ENCODE measurements at regions not wholly inside any gene's neighbourhood (a gene's known extent, or its start where the extent isn't known, plus 50 kb on each side); places are given as distances from the start of the nearest gene placed in this dataset.

DNA sequence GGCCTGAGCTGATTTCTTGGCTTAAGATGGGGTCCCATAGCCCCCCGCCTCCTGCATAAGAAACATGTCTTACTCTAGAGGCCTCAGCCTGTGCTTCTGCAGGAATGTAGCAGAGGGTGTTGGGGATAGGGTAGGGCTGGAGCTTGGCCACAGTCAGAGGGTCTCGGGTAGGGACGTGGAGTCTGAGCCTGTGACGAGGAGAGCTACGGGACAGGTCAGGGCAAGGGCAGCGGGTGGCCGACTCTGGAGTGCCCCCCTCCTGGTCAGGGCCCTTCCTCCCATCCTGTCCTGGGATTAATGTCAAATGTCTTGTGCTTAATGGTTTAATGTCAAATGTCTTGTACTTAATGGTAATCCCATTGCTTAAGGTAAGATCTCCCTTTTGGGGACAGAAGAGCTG is 130.4 kb downstream of the GLI2 start:
- DNase-seq (ENCODE audit: low read depth in 2 of 2): no peak

DNA sequence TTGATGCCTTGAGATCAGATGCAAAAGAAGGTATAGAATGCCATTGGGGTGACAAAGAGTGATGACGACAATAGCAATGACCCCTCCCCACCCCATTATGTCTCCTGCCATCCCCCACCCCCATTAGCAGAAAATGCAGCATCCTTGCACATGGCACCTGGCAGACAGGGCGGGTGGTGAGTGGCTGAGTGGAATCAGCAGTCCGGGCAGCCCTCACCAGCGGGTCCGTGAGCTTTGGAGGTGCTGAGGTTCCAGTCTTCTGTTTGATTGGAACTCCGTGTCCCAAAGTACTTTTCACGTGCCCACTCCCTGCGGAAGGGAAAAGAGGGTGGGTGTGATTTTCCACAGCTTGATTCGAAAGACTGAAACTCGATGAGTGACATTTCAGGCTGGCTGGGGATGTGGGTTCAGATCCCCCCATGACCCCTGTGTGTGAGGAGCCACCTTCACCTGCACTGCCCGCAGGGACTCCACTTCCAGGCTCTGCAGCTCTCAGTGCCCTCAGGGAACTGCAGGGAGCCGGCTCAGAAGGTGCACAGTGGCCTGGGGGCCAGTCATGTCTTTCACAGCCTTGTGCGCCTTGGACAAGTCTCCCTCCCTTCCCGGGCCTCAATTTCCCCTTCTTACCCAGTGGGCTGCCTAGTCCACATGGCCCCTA is 130.9 kb downstream of the GLI2 start:
- DNase-seq (ENCODE audit: low read depth in 2 of 2): no peak

DNA sequence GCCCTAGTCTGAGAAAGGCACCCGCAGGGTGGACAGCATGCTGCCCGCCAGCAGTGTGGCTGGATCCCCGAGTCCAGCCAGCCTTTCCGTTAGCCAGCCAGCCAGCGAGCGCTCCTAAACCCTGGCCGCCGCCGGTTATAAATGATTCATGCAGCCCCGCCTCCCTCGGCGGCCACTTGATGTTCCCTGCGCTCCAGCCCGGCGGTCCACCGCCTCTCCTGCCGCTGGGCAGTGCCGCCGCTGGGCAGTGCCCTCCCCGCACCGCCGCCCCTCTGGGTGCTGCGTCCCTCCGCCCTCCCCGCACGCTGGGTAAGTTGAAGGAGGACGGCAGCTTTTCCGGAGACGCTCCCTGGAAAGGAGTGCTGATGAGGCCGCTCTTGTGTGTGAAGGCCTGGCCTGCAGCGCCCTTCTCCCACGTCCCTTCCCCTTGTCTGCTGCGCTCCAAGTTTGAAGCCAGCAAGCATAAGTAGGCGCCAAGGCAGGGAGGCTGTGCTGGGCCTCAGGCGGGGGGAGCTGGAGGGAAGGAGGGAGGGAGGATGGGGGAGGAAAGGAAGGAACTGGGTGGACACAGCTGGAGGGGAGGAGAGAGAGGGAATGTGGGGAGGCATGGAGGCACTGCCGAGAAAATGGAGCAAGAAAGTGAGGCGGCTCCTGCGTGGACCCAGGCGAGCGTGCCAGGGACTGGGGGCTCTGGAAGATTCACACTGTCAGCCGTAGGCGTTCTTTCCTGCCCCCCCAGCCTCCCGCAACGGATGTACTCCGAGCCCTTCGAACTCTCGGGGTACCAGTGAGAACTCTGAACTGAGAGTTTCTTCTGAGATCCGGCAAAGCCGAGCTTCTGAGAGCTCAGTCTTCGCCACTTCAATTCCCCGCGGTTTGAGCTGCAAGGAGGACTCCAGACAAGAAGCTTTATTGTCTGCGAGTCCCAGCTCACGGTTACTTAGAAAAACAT is 131.9 kb downstream of the GLI2 start:
- DNase-seq (ENCODE audit: low read depth in 2 of 2): no peak

DNA sequence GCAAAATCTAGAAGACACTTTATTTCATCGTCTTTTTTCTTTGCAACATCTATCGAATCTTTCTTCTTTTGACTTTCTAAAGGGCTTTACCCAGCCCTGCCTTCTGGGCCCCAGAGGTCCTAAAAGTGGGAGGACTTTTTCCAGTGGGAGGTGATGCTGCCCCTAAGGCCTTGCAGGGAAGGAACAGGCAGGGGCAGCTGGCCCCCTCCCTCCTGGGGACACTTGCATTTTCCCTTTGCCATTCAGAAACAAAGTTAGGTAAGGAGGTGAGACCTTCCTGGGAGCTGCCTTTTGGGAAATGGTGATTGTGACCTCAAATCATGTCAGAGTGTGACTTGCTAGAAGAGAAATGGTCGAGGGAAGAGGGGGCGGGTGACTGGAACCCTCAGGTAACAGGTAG is 132.7 kb downstream of the GLI2 start:
- no peak for DNase-seq (ENCODE audit: low read depth in 2 of 2)

DNA sequence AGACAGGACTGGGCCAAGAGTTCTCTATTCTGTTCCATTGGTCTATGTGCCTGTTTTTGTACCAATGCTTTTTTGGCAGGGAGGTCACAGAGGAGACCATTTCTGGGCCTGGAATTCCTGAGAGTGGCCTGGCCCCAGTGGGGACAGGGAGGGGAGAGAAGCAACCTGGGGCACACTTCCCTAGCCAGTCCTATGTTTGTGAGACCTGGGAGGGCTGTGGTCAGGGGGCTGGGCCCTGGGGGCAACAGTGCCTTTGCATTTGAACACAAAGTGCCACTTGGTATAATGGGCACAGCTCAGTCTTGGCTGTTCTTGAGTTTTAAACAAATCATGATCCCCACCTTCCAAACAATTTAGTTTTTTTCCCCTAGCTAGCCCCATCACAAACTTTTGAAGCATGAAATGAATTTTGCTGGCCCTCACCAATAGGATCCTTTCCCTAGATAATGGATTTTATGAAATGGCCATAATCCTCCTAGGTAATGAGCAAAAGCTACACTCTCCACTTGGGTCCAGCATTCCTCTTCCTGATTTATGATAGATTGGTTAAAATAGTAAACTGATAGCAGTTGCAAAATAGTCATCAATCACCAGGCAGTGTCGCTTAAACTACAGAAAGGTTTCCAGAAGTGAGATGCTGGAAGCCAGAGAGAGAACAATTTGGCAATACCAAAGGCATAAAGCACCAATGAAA is 133.5 kb downstream of the GLI2 start:
- DNase-seq (ENCODE audit: low read depth in 2 of 2): no peak

DNA sequence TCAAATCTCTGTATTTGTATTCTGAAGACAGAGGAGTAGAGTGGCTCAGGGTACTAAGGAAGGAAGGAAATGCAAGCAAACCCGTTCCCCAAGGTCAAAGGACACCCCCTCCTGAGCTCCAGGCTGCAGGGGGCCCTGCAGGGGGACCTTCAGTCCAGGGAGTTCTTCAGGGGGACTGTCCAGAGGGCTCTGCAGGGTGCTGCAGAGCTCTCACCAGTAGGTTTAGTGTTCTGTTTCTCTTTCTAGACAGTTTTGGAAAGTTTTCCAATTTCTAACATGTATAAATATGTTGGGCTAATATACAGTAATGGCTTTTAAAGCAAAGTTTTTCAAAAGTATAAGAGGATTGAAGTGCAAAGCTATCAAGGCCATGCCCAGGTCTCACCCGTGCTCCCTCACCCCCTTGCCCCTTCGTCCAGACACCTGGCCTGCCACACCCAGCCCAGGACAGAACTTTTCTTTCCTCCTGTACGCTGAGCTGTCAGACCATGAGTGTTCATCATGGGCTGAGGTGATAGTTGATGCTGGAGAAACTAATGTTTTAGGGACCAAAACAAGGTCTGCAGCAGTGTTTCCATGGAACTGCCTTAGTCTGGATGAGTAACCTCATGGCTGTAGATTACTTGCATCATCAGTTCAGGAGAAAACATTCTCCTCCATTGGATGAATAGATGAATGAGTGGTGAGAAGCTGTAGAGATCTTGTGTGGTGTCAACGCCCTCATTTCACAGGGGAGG is 134.2 kb downstream of the GLI2 start:
- no peak for DNase-seq (ENCODE audit: low read depth in 2 of 2)

DNA sequence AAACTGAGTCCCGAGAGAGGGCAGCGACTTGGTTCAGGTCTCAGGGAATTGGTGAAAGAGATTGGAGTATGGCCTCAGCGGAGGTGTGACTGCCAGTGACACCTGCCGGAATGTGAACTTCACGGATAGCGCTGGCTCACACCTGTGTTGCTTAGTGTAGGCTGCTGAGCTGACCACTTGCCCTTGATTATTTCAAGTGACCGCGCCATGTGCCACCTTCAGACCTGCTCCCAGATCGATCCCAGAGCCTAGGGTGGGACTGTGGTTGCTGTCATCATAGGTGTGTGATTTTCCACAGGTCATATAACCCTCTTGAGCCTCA is 134.8 kb downstream of the GLI2 start:
- DNase-seq (ENCODE audit: low read depth in 2 of 2): no peak

DNA sequence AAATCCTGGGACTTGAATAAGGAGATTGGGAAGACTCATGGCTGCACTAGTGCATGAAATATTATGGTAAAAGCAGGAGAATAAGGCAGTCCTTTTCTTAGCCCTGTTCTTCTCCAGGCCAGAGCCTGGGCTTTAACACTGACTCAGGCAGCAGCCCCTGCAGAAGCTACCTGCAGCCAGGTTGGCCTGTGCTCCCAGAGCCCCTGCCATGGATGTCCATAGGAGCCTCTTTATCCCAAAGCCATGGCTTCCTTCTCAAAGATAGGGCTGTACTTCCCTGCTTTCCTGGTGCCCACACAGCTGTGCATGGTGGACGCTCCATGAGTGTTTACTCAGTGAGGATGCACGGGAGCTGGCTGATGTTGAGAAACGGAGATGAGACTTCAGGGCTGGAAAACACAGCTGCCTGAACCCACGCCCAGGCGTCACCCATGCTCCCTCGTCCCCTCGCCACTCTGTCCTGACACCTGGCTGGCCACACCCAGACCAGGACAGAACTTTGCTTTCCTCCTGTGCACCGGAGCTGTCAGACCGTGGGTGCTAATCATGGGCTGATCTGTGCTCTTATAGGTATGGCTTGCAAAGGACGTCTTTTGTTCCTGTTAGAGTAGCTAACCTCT is 135.5 kb downstream of the GLI2 start:
- DNase-seq (ENCODE audit: low read depth in 2 of 2): no peak

DNA sequence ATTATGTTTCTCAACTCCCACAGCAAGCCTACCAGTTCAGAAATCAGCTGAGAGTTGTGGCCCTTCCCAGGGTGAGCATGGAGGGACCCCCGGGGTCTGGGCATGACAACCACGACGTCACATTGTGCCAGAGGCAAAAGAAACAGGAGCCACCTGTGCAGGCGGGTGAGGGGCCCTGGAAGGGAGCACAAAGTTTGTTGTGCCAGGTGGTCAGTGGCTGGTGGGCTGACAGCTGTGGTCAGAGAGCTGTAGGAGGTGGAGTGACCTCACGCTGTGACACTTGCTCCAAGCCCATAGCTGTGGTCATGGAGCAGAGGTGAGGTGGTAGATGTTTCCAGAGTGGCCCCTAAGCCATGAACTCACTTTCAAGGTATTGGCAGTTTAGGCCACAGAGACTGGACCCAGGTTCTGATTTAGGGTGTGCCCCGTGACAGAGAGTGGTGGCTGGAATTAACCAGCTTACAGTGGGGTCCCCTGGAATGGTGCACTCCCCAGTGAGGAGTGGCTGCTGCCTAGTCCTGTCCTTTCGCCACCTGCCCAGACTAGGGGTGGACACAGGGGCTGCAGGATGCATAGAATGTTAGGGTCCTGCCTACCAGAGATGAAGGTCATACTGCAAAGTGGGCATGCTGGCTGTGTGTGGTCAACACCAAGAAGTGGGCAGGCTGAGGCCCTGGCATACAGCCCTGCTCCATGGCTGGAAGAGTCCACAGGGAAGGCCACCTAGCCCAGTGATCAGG is 136.4 kb downstream of the GLI2 start:
- DNase-seq (ENCODE audit: low read depth in 2 of 2): no peak

DNA sequence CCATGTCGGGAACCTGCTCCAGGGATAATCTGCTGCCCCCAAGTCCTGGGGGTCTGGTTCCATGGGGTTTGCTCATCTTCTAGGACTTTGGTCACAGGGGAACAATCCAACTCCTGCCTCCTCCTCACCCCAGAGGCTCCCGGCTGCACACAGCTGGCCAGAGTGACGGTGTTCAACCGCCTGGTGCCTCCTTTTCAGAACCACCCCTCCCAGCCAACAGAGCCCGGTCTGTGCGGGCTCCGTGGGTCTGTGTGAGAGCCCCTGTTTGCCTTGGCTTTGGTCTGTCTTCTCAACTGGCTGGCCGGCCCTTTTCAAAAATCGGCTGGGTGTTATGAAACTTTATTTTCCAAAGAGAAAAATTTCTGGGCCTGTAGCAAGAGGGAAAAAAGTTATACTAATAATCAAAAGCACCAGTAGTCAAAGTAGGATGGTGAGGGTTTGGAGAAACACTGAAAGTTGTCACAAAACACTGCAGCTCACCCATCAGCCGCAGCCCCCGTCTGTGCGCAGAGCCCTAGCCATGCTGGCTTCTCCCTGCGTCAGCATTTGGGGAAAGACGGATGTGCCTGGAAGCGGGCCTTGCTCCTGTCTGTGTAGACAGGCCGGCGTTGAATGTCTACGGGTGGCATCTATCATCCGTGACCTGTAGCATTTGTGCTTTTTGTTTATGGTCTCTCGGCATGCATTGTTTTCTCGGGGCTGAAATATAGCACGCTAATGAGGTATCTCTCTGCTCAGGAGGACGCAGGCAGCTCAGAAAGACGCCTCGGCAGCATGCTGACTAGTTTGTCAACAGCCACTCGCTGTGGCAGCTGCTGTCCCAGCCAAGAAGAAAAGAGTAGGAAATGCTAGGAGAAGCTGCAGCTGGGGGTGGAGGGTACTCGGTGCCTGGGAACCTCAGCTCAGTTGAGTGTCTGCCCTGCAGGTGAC is 138.6 kb downstream of the GLI2 start:
- no peak for DNase-seq (ENCODE audit: low read depth in 2 of 2)

DNA sequence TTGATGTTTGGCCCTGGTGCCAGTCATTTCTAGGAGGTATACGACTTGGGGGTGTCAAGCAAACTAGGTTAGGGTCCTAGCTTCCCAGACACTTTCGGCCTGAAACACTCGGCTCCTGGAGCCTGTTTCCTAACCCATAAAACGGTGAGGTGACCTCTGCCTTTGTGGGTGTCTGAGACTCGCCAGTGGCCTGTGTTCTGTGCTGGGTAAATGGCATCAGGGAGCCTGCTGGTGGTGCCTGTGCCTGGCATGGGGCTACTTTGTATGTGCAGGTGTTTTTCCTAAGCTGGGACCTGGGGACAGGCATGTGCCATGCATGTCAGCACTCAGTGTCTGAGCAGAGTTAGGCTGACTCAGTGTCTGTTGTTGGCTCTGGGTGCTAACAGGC is 139.2 kb downstream of the GLI2 start:
- DNase-seq (ENCODE audit: low read depth in 2 of 2): no peak

DNA sequence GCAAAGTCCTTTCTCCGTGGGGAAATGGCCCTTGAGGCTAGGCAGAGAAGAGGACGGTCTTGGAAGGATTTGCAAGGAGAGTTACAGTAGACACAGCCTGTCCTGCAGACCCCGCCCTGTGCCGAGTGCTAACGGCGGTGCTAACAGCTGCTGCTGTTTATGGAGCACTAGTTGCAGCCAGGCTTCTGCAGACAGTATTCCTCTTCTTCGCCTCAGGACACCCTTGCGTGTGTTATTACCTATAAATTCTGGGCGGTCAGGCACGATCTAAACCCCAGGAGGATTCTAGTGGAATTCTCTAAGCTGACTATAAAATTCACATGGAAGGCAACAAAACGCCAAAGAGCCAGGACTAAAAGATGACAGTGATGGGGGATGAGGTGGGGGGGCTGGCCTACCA is 139.8 kb downstream of the GLI2 start:
- DNase-seq (ENCODE audit: low read depth in 2 of 2): no peak

DNA sequence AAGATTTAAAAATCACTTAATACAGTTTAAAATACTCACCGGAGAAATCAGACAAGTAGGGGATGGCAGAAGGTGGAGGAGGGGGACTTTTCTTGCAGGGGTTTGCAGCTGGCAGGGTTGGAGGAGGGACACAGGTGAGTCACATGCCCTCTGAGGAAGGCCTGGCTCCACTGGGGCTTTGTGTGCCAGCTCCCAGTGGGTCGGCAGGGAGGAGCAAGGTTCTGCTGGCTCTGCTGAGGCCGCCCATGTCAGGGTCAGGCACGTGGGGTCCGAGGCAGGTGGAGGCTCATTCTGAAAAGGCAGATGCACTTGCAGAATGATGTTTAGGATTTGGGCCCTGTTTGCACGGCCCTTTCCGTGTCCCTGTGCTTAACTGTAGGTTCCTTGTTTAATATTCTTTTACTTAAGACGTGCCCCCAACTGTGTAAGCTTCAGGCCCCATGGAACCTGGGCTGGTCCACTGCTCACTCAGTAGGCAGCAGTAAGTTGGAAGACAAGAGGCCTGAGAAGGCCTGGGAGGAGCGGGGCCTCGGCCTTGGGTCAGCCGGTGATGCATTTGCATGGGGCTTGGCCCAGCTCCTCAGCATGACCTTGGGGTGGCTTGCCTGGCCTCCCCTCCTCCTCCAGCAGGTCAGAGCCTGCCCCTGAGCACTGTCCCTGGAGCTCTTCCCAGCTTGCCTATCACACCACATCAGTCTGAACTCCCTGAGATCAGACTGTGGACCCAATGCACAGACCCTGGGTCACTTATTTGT is 141.0 kb downstream of the GLI2 start:
- no peak for DNase-seq (ENCODE audit: low read depth in 2 of 2)

DNA sequence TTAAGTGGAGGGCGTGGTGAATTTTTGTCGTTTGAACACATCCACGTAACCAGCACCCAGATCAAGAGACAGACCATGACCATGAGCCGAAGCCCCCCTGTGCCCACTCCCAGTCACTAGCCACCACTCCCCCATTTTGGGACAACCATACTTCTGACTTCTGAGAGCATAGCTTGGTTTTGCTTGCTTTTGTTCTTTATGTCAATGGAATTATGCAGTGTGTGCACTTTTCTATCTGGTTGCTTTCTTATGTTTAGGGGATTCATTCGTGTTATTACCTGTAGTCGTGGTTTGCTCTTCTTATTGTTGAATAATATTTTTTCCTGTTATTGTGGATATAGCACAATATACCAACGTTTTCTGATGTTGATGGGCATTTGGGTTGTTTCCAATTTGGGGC is 141.7 kb downstream of the GLI2 start:
- DNase-seq (ENCODE audit: low read depth in 2 of 2): no peak

DNA sequence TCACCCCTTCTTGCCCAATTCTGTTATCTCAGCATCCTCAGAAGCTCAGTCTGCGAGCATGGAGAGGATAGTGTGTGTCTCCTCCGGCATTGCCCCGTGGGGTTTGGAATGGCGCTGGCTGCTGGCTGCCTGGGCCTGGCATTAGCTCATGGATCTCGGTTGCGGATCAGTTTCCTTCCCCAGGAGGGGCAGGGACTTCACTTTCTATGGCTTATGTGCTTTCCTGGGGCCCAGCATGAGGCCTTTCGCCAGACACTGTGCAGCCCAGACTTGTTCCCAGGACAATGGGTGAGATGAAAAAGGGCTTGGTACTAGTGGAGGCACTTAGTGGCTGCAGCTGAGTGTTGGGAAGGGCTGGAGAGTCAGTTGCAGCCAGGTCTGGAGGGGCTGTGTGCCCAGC is 143.3 kb downstream of the GLI2 start:
- no peak for DNase-seq (ENCODE audit: low read depth in 2 of 2)

DNA sequence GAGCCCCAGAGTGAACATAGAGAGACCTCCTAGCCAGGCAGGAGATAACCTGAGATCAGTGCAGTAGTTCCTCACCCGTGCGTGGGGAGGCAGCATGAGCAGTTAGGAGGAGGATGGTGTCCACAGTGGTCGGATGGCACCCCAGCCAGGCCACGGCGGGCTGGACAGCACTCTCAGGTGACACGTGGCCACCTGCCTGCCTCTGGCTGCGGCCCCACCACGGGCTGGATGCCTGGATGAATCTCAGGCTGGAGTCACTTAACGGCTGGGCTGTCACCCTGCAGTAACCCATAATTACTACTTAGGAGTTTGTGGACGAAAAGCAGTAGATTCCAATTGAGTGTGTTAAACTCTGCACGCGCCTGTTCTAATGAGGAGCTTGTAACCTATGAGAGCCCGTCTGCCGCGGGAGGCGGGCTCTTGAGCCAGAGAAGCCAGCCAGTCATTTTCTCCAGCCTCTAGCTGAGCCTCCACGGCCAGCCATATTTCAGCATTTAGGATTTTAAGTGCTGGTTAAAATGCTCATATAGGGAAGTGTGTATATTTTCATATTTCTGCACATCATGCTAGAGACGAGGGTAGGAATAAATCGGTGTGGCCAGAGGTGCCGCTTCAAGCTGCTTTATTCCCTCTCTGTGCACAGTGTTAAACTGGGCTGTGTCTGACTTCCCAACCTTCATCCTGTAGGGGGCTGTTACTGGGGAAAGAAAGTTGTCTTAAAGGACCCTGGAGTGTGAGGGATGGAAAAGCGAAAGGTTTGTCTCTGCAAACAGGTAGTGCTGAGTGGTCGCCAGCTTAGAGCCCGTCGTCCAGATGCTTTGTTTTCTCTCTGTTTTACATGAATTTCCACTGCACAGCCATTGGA is 144.0 kb downstream of the GLI2 start:
- DNase-seq (ENCODE audit: low read depth in 2 of 2): no peak

DNA sequence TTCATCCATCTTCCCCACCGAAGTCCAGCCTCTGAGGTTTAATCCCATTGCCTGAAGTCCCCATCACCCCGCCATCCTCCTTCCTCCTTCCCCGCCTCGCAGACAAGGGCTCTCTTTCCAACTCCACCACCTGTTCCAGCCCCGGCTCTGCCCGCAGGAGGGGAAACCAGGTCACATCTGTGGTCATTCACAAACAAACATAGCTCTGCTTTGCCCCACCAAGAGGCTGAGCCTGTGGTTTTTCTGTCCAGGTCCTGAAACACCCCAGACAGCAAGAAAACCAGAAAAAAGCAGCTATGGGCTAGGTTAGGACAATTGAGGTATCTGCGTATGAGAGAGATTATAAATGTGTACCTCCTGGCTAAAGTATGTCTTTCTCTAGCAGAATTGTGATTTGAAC is 144.7 kb downstream of the GLI2 start:
- DNase-seq (ENCODE audit: low read depth in 2 of 2): no peak
